ENCODE measurements at regions not wholly inside any gene's neighbourhood (a gene's known extent, or its start where the extent isn't known, plus 50 kb on each side); places are given as distances from the start of the nearest gene placed in this dataset.

GRCh38 chr3:116980099-116980498 is 270.5 kb downstream of the TUSC7 start:
- Histone ChIP-seq H3F3A (ENCODE audit: insufficient read depth, low read length) (no peaks in the 10 kb centered on the region), H4K20me1 (ENCODE audit: insufficient read depth, low read length) (no peaks in the 10 kb centered on the region), H3K27me3 (replicated peaks; ENCODE audit: insufficient read depth, low read length) (no peaks in the 10 kb centered on the region), H3K9me2 (replicated peaks; ENCODE audit: insufficient read depth, low read length) (no peaks in the 10 kb centered on the region), H3K79me2 (ENCODE audit: low read length) (no peaks in the 10 kb centered on the region), H2AFZ (ENCODE audit: low read length) (no peak overlapping the region), H3K36me3 (replicated peaks; ENCODE audit: insufficient read depth, low read length) (no peaks in the 10 kb centered on the region), H3K9me3 (replicated peaks; ENCODE audit: insufficient read depth, low read length) (no peaks in the 10 kb centered on the region), H3K4me3 (ENCODE audit: low read length) (no peak overlapping the region), H3K4me2 (ENCODE audit: low read depth, low read length) (no peak overlapping the region), H3K9ac (ENCODE audit: low read length) (no peak overlapping the region), H3K4me1 (ENCODE audit: low read length) (no peaks in the 10 kb centered on the region), H3K27ac (ENCODE audit: low read length) (no peak overlapping the region)
- DNase-seq = no peak
- no peak for TF ChIP-seq EZH2phosphoT487 (IDR thresholded peaks at IDR 0.05; ENCODE audit: low read length)
- TF ChIP-seq, protein P1, sequence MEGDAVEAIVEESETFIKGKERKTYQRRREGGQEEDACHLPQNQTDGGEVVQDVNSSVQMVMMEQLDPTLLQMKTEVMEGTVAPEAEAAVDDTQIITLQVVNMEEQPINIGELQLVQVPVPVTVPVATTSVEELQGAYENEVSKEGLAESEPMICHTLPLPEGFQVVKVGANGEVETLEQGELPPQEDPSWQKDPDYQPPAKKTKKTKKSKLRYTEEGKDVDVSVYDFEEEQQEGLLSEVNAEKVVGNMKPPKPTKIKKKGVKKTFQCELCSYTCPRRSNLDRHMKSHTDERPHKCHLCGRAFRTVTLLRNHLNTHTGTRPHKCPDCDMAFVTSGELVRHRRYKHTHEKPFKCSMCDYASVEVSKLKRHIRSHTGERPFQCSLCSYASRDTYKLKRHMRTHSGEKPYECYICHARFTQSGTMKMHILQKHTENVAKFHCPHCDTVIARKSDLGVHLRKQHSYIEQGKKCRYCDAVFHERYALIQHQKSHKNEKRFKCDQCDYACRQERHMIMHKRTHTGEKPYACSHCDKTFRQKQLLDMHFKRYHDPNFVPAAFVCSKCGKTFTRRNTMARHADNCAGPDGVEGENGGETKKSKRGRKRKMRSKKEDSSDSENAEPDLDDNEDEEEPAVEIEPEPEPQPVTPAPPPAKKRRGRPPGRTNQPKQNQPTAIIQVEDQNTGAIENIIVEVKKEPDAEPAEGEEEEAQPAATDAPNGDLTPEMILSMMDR (IDR thresholded peaks at IDR 0.05; ENCODE audit: low read length) = no peak

GRCh38 chr3:116981089-116981488 is 271.5 kb downstream of the TUSC7 start:
- H3K36me3 ChIP-seq (replicated peaks; ENCODE audit: insufficient read depth, low read length) = no peaks in the 10 kb centered on the region
- no peak for TF ChIP-seq EZH2 (optimal IDR thresholded peaks at IDR 0.05; ENCODE audit: low read depth, low read length)
- TF ChIP-seq, protein P1 (IDR thresholded peaks at IDR 0.05; ENCODE audit: low read length) = no peak
- no peak for TF ChIP-seq EZH2phosphoT487 (IDR thresholded peaks at IDR 0.05; ENCODE audit: low read length)

DNA sequence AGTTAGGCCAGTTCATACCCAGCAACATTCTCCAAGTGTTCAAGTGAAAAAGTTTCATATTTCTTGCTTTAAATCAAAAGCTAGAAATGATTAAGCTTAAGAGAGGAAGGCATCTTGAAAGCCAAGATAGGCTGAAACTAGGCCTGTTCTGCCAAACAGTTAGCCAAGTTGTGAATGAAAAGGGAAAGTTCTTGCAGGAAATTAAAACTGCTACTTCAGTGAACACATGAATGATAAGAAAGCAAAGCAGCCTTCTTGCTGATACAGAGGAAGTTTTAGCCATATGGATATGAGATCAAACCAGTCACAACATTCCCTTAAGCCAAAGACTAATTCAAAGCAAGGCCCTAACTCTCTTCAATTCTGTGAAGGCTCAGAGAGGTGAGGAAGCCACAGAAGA is 274.7 kb downstream of the TUSC7 start:
- Histone ChIP-seq H3K27me3 (replicated peaks; ENCODE audit: insufficient read depth, low read length) (no peaks in the 10 kb centered on the region), H3K9me2 (replicated peaks; ENCODE audit: insufficient read depth, low read length) (no peaks in the 10 kb centered on the region), H3K79me2 (ENCODE audit: low read length) (no peaks in the 10 kb centered on the region), H3F3A (ENCODE audit: insufficient read depth, low read length) (no peaks in the 10 kb centered on the region), H4K20me1 (ENCODE audit: insufficient read depth, low read length) (no peaks in the 10 kb centered on the region), H3K36me3 (replicated peaks; ENCODE audit: insufficient read depth, low read length) (no peaks in the 10 kb centered on the region), H3K4me1 (ENCODE audit: low read length) (no peaks in the 10 kb centered on the region), H3K9ac (ENCODE audit: low read length) (no peak overlapping the region), H3K27ac (ENCODE audit: low read length) (no peak overlapping the region), H3K4me2 (ENCODE audit: low read depth, low read length) (no peak overlapping the region), H3K9me3 (replicated peaks; ENCODE audit: insufficient read depth, low read length) (no peaks in the 10 kb centered on the region), H3K4me3 (ENCODE audit: low read length) (no peak overlapping the region), H2AFZ (ENCODE audit: low read length) (no peak overlapping the region)
- TF ChIP-seq EZH2phosphoT487 (IDR thresholded peaks at IDR 0.05; ENCODE audit: low read length) (no peak), EZH2 (optimal IDR thresholded peaks at IDR 0.05; ENCODE audit: low read depth, low read length) (no peak)
- TF ChIP-seq, protein P1 (IDR thresholded peaks at IDR 0.05; ENCODE audit: low read length) = no peak
- no peak for DNase-seq

More at GRCh38 chr3:116981089-116981488, 271.5 kb downstream of the TUSC7 start:
- Histone ChIP-seq H3K4me3 (ENCODE audit: low read length) (no peak overlapping the region), H3K79me2 (ENCODE audit: low read length) (no peaks in the 10 kb centered on the region), H3K27ac (ENCODE audit: low read length) (no peak overlapping the region), H3K9me2 (replicated peaks; ENCODE audit: insufficient read depth, low read length) (no peaks in the 10 kb centered on the region), H4K20me1 (ENCODE audit: insufficient read depth, low read length) (no peaks in the 10 kb centered on the region), H3K4me1 (ENCODE audit: low read length) (no peaks in the 10 kb centered on the region), H3K9me3 (replicated peaks; ENCODE audit: insufficient read depth, low read length) (no peaks in the 10 kb centered on the region), H3K27me3 (replicated peaks; ENCODE audit: insufficient read depth, low read length) (no peaks in the 10 kb centered on the region), H3F3A (ENCODE audit: insufficient read depth, low read length) (no peaks in the 10 kb centered on the region), H3K9ac (ENCODE audit: low read length) (no peak overlapping the region), H2AFZ (ENCODE audit: low read length) (no peak overlapping the region), H3K4me2 (ENCODE audit: low read depth, low read length) (no peak overlapping the region)
- no peak for DNase-seq

All from MM.1S (cell line).